ENCODE measurements at regions not wholly inside any gene's neighbourhood (a gene's known extent, or its start where the extent isn't known, plus 50 kb on each side); places are given as distances from the start of the nearest gene placed in this dataset.

DNA sequence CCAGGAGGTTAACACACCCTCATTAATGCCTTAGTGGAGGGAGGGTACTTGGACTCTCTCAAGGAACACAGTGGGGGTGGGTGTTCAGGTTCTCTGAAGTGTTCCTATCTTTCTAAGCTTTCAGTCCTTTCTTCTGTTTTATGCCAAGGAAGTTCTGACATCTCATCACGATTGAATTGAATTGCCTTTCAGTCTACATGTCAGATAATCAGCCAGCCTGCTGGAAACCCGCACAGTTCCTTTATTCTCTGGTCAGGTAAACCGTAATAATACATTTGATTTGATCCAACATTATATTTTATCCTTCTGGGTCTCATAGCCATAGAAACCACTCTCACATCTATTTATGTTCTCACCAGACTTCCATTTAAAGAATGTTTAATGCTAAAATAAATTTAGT lies 339.0 kb downstream of the RWDD3 start:
- DNase-seq (ENCODE audit: extremely low read depth, low read depth): no peak
- TF ChIP-seq, protein P1, sequence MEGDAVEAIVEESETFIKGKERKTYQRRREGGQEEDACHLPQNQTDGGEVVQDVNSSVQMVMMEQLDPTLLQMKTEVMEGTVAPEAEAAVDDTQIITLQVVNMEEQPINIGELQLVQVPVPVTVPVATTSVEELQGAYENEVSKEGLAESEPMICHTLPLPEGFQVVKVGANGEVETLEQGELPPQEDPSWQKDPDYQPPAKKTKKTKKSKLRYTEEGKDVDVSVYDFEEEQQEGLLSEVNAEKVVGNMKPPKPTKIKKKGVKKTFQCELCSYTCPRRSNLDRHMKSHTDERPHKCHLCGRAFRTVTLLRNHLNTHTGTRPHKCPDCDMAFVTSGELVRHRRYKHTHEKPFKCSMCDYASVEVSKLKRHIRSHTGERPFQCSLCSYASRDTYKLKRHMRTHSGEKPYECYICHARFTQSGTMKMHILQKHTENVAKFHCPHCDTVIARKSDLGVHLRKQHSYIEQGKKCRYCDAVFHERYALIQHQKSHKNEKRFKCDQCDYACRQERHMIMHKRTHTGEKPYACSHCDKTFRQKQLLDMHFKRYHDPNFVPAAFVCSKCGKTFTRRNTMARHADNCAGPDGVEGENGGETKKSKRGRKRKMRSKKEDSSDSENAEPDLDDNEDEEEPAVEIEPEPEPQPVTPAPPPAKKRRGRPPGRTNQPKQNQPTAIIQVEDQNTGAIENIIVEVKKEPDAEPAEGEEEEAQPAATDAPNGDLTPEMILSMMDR (IDR thresholded peaks at IDR 0.05; ENCODE audit: low read depth, low read length): no peak

DNA sequence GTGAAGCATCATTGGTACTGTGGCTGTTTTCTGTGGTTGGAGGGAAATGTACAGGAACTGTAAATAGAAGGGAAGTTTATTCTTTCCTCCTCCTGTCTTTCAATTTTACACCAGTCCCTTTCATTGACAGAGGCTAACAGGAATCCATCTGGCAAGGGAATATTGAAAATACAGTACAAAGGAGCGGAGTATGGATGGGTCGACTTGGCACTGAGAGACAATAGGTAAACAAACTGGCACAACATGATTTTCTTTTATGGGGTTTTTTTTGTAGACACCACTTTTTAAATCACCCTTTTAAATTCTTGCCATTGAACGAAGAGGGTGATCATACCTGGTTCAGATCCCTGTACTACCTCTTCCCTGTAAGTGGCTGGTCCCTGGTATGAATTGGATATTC lies 341.3 kb downstream of the RWDD3 start:
- DNase-seq (ENCODE audit: extremely low read depth, low read depth): no peak
- TF ChIP-seq, protein P1 (IDR thresholded peaks at IDR 0.05; ENCODE audit: low read depth, low read length): no peak

DNA sequence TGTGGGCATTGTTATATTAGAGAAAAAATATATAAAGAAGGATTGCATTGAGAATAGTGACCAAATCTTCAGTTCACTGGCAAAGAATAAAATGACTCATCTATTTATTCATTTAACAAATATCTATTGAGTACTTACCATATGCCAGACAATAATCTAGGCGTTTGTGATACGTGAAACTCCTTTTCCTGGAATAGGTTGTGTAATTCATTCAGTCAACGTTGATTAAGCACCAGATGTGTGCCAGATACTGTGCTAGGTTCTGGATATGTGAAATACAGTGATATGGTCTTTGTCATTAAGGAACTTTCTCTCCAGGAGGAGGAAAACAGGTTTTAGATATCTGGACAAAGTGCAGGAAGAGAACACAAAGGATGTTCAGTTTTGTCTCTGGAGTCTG lies 344.5 kb downstream of the RWDD3 start:
- TF ChIP-seq, protein P1 (IDR thresholded peaks at IDR 0.05; ENCODE audit: low read depth, low read length): no peak
- DNase-seq (ENCODE audit: extremely low read depth, low read depth): no peak

DNA sequence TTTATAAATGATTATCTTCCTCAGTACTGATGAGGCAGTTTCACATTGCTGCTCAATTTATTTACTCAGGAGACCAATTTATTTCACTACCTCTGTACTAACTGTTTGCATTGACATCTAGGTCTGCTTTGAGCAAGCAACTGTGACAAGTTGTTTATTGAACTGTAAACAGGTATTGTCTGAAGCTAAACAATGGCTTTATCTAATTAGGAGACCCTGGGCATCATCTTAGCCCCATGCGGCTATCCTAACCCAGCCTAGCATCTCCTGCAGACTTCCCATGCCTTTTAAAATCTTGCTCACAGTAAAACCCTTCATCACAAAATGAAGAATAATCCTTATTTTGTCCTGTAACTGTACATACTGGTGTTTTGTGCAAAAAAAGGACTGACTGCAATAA lies 348.2 kb downstream of the RWDD3 start:
- TF ChIP-seq, protein P1 (IDR thresholded peaks at IDR 0.05; ENCODE audit: low read depth, low read length): no peak

DNA sequence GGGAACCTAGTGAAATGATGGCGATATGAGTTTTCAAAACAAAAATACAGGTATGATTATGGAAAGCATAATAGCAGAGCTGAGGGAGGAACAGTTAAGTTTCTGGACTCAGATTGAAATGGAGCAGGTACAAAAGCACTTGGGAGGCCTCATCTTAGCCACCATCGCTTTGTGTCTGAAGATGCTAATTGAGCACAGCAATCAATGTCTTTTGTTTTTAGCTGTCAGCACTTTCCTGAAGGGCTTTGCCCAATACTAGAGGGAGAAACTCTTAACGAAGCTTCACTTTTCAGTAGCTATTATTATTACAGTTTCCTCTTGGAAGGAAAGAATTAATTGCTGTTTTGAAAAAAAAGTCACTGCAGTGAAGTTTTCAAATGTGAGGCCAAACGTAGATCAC lies 348.7 kb downstream of the RWDD3 start:
- TF ChIP-seq, protein P1 (IDR thresholded peaks at IDR 0.05; ENCODE audit: low read depth, low read length): no peak
- no peak for DNase-seq (ENCODE audit: extremely low read depth, low read depth)

More for the DNA sequence above, 348.2 kb downstream of the RWDD3 start:
- no peak for DNase-seq (ENCODE audit: extremely low read depth, low read depth)

DNA sequence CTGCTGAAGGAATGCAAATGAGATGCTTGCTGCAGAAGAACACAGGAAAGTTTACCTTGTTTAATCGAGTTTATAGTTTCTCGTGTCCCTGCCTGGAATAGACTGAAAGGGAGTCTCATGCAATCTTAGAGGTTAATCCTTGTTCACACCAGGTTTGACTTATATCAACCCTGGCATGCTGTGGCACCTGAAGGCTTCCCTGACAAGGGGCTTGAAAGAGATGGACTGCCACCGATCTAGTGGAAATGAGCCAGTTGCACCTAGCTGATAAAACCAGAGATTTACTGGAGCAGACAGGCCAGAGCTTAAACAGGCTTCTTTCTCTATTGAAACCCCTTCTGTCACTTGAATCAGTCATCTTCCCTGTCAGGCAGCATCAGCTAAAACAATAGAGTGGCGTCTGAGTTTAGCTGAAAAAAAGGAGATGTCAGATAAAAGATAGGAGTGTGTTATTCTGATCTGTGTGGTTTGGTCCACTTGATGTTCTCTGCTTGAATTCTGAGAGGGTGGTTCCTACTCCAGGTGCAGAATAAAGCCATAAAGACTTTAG lies 349.7 kb downstream of the RWDD3 start:
- DNase-seq (ENCODE audit: extremely low read depth, low read depth): no peak

DNA sequence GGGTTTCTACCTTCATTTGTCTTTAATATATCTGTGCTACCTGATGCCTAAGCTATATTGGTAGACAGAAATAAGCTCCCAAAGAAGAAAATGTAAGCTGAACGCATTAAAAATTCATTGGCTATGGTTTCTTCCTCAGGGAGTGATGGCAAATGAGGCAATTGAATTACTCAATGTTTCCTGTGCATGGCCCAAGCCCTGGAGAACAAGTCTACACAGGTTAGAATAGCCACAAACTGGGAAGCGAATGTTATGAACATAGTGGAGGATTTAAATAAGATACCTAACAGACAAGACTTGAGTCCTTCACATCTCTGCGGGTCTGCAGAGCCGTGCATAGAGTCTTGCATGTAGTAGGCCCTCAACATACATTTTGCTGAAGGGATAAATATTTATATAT lies 350.3 kb downstream of the RWDD3 start:
- DNase-seq (ENCODE audit: extremely low read depth, low read depth): no peak
- TF ChIP-seq, protein P1 (IDR thresholded peaks at IDR 0.05; ENCODE audit: low read depth, low read length): no peak

More for the DNA sequence above, 349.7 kb downstream of the RWDD3 start:
- TF ChIP-seq, protein P1 (IDR thresholded peaks at IDR 0.05; ENCODE audit: low read depth, low read length): no peak

All from AG09319 (cell line).